ES-I3 (cell line): ENCODE measurements at regions not wholly inside any gene's neighbourhood (a gene's known extent, or its start where the extent isn't known, plus 50 kb on each side); places are given as distances from the start of the nearest gene placed in this dataset.

ENCODE experiments used
- H3K36me3 ChIP-seq: 2 replicates; pipeline ENCODE4 v1.6.1; 2013; ENCODE audit warnings: mild to moderate bottlenecking, low read length, control low read depth, moderate library complexity; ENCODE audit not compliant: insufficient read depth
- H3K4me1 ChIP-seq: 2 replicates; pipeline ENCODE4 v1.6.1; 2013; ENCODE audit warnings: mild to moderate bottlenecking, control low read depth, low read length; ENCODE audit not compliant: insufficient read depth
- H3K9ac ChIP-seq: 2 replicates; pipeline ENCODE4 v1.6.1; 2013; ENCODE audit warnings: low read depth, mild to moderate bottlenecking, low read length, moderate library complexity
- H3K9me3 ChIP-seq: 2 replicates; pipeline ENCODE4 v1.6.1; 2013; ENCODE audit warnings: mild to moderate bottlenecking, low read length, moderate library complexity; ENCODE audit not compliant: control insufficient read depth, insufficient read depth

DNA sequence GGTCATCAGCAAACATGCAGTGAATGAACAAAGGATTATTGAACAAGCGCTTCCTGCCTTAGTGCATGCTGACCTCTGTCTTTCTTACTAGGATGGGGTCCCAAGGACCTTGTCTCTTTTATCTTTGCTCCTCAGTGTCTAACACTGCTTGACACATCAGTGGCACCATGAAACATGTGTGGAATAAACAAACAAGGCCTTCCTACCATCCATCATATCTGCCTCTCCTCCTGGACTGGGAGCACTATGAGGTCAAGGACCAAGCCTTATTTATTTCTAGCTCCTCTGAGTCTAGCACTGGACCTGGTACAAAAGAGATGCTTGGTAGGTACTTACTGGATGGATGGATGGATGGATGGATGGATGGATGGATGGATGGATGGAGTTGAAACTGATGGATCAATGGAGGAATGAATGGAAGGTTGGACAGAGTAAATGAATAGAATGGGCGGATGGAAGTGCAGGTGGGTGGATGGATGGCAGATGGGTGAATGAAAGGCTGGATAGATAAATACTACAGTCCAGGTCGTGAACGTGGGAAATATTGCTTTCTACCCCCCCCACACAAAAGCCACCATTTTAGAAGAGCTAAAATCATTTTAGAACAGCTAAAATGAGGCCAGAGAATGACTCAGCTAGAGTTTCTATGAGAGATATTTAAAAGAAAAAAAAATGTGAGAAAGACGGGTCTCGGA is 104.1 kb upstream of the PTPN1 start:
- Histone ChIP-seq H3K9me3 (no peaks in the 10 kb centered on the region; the same call in 1 of the 2 replicates), H3K36me3 (no peaks in the 10 kb centered on the region), H3K4me1 (no peaks in the 10 kb centered on the region), H3K9ac (no peak overlapping the region)

DNA sequence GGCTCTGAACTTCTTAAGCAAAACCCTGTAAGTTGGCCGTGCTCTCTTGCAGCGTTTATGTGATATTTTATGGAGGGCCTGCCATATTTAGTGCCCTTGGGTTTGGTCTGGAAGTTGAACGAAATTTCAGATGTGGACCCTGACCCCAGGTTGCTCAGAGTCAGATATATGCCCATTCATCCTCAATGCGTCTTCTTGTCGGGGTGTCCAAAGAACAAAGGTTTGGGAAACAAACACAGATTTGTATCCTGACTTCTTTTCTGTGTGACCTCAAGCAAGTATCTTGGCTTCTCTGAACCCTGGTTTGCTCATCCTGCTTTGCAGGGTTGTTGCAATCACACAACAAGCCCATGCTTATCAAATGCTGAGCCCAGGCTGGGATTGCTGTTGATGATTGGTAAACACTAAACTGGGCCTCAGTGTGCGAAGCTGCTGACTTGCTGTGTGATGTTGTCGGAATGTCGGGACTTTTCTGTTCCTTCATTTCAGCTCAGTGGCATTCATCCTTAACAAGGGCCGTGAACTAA is 103.5 kb upstream of the PTPN1 start:
- Histone ChIP-seq H3K9me3 (no peaks in the 10 kb centered on the region; the same call in 1 of the 2 replicates), H3K4me1 (peaks cover 3% of the 10 kb centered on the region), H3K9ac (no peak overlapping the region)

DNA sequence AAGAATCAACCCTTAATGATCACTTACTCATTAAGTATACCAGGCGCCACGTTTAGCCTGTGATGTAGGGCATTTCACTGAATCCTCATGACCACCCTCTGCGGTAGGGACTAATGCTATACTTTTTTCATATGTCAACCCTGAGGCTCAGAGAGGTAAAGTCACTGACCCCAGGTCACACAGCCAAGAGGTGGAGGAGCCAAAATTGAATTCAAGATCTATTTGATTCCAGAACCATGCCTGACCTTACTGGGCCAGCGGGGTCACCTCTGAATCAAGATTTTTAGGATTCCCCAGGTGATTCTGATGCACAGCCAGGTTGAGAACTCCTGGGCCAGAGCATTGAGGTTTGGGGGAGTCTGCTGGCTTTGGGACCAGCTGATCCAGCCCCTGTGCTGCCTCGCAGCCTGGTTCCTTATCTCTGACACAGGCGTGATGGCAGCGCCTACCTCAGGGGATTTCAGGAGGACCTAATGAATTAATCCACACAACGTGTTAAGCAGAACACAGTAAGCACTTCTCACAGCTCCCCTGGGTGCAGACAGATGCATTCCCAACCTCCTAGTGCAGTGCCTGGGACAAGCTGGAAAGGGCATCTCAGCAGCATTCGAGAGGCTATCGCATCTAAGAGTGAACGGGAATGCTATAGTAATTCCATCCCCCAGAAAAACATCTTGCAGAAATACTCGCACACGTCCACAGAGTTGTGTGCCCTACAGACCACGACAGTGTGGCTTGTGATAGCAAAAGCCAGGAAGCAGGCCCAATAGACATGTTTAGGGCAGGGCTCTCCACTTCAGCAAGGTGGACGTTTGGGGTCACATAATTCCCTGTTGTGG is 101.4 kb upstream of the PTPN1 start:
- H3K4me1 ChIP-seq = peaks cover 17% of the 10 kb centered on the region
- no peaks in the 10 kb centered on the region for H3K36me3 ChIP-seq
- H3K9me3 ChIP-seq = no peaks in the 10 kb centered on the region; the same call in 1 of the 2 replicates
- no peak overlapping the region for H3K9ac ChIP-seq

More for the DNA sequence above, 103.5 kb upstream of the PTPN1 start:
- H3K36me3 ChIP-seq = no peaks in the 10 kb centered on the region

DNA sequence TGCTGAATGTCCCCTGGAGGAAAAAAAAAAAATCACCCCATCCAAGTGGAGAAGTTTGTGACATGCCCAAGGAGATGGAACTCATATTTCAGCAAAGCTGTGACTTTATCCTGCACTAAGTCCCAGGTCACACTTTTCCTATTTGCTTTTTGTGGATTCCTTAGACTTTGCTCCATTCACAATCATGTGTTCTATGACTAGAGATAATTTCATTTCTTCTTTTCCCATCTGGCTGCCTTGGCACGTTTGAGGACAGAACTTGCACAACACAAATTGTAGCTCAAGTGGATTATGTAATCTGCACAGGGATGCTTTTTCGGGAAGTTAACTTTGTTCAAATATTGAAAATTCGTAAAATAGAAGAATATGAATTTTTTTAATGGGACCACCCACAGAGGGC is 100.7 kb upstream of the PTPN1 start:
- H3K36me3 ChIP-seq = no peaks in the 10 kb centered on the region
- no peak overlapping the region for H3K9ac ChIP-seq
- no peaks in the 10 kb centered on the region; the same call in 1 of the 2 replicates for H3K9me3 ChIP-seq
- H3K4me1 ChIP-seq = peaks cover 17% of the 10 kb centered on the region

DNA sequence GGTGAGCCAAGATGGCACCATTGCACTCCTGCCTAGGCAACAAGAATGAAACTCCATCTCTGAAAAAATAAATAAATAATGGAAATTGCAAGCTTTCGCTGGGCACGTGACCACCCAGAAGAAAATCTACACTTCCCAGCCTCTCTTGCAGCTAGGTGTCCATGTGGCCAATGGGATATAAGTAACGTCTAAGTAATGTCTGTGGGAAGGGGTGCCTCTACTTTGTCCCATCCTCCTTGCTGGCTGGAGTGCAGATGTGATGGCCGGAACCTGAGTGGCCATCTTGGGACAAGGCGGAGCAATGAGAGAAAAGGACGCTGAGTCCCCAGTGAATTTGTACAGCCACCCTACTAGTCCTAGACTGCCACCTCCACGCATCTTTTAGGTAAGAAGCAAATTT is 99.8 kb upstream of the PTPN1 start:
- Histone ChIP-seq H3K9me3 (no peaks in the 10 kb centered on the region; the same call in 1 of the 2 replicates), H3K9ac (no peak overlapping the region), H3K4me1 (peaks cover 17% of the 10 kb centered on the region), H3K36me3 (no peaks in the 10 kb centered on the region)

DNA sequence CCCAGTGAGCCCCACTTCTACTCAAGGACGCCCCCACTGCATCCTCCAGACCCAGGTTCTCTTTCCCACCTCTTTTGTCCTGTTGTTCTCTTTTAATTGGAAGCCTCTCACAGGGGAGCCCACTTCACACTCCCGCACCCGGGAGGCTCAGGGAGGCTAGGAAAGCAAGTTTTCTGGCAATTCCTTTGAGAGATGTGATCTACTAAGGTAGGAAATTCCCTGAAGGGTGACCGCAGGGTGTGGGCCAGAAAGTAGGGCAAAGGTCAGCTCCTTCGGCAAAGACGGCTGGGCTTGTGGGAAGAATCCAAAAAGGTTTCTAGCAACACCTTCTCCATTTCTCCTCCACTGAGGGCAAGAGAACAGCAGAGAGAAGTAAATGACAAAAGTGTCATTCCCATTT is 98.1 kb upstream of the PTPN1 start:
- Histone ChIP-seq H3K4me1 (peaks cover 17% of the 10 kb centered on the region), H3K36me3 (no peaks in the 10 kb centered on the region), H3K9ac (no peak overlapping the region), H3K9me3 (no peaks in the 10 kb centered on the region; the same call in 1 of the 2 replicates)

DNA sequence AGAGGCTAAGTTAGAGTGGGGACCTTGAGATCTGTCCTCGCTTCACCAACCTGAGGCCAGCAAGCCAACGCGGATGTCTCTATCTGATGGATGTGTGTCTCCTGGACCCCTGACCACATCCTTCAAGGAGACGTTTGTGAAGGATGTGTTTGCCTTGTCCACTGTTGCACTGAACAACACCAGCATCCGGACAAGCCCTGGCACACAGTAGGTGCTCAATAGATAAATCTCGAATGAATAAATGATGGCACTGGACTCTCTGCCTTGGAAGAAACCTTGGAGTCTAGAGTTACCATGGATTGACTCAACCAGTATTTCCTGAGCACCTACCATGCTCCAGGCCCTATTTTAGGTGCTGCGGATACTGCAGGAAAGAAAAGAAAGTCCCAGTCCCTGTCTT is 97.7 kb upstream of the PTPN1 start:
- no peaks in the 10 kb centered on the region for H3K36me3 ChIP-seq
- peaks cover 17% of the 10 kb centered on the region for H3K4me1 ChIP-seq
- H3K9ac ChIP-seq = no peak overlapping the region

DNA sequence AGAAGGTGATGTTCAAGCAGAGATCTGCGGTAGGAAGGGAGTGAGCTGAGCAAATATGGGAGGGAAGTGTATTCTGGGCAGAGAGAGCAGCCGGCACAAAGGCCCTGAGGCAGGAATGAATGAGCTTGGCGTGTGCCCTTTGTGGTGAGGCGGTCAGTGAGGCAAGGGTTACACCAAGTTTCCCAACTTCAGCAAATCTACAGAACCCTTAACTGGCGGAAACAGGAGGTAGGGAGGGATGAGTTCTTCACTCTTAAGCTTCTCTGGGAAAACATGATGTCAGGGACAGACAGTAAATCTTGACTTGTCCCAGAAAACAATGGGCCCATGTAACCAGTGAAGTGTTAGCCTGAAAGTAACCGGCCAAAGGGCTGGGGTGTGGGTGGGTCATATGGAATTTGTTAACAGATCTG is 97.1 kb upstream of the PTPN1 start:
- H3K9ac ChIP-seq = no peak overlapping the region
- H3K36me3 ChIP-seq = no peaks in the 10 kb centered on the region
- H3K4me1 ChIP-seq = peaks cover 17% of the 10 kb centered on the region
- H3K9me3 ChIP-seq = no peaks in the 10 kb centered on the region; the same call in 1 of the 2 replicates

More for the DNA sequence above, 97.7 kb upstream of the PTPN1 start:
- H3K9me3 ChIP-seq = no peaks in the 10 kb centered on the region; the same call in 1 of the 2 replicates

DNA sequence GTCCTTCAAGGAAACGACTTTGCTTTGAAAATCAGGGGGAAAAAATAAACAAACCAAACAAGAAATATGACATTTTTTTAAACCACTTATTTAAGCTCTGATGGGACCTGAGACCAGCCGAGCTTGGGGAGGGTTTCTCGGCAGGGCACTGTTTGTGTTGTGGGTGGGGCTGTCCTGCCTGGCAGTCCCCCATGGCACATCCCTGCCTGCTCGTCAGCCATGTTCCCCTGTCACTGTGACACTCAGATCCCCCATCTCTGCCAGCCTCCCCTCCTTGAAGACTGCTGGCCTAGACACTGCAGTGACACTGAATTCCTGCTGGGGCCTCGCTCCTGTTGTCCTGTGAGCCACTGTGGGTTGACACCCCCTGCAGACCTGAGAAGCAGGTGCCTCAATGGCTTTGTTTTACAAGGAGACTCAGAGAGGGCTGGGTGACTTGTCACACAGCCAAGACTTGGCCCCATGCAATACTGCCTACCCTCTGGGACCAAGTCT is 95.1 kb upstream of the PTPN1 start:
- peaks cover 17% of the 10 kb centered on the region for H3K4me1 ChIP-seq
- H3K9me3 ChIP-seq = no peaks in the 10 kb centered on the region; the same call in 1 of the 2 replicates
- no peaks in the 10 kb centered on the region for H3K36me3 ChIP-seq
- H3K9ac ChIP-seq = no peak overlapping the region

DNA sequence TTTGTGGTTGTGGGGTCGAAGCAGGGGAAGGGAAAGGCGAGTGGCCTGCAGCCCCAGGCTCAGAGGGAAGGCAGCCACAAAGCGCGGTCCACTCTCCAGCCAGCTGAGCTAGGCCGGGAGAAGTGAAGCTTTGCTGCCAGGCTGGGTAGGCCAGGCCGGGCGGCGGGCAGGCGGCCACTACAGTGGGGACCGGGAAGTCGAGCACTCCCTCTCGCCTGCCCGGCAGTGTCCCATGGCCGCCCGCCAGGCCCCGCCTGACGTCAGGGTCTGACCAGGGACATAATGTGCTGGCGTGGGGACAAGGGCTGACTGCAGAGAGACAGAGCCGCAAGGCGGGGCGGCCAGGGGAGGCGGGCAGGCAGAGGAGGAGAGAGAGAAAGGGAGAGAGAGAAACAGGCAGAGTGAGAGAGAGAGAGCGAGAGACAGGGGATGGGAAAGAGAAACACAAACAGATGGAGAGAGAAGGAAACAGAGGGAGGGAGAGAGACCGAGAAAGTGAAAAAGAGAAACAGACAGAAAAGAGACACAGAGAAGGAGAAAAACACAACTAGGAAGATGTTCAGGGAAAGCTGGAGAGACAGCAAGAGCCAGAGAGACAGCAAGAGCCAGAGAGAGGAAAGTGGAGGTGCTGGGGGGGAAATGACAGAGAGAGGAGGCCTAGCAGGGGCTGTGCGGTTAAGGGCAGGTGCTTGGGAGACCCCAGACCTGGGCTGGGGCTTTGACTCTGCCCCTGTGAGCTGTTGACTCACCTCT is 94.5 kb upstream of the PTPN1 start:
- H3K9ac ChIP-seq = no peak overlapping the region
- H3K4me1 ChIP-seq = peaks cover 17% of the 10 kb centered on the region
- H3K9me3 ChIP-seq = no peaks in the 10 kb centered on the region

DNA sequence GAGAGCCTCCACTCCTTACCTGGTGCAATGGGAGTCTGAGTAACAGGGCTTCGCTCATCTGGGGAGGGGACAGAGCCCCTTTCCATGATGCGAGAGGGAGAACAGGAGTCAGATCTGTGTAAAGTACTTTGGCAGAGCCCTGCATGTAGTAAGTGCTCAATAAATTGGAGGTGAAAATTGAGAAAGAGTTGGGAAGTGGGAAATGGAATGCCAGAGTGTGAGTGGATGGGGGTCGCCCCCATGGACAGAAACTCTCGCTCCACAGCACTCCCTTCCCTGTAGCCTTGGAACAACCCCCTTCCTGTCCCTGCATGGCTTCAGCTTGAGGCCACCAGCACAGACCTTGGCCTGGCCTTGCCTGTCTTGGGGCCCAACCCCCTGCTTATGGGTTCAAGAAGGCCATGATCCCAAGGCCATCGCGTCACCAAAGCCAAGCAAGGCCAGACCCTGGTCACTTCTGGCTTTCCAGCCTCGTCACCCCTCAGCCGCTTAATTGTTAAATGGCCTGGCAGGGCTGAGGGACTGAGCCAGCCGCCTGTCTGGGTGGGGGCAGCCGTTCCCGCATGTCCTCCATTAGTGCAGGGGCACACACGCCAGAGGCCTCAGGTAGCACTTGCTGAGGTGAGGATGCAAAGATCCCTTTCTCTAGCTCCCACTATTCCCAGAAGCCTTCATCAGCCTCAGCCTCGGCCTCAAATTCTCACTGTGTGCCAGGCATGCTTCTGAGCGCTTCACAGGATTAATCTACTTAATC is 93.7 kb upstream of the PTPN1 start:
- Histone ChIP-seq H3K9ac (no peak overlapping the region), H3K4me1 (peaks cover 16% of the 10 kb centered on the region), H3K36me3 (no peaks in the 10 kb centered on the region), H3K9me3 (0 out of 2 replicates have a peak, but pooled peaks cover 1% of the 10 kb centered on the region)

More for the DNA sequence above, 94.5 kb upstream of the PTPN1 start:
- H3K36me3 ChIP-seq = no peaks in the 10 kb centered on the region

DNA sequence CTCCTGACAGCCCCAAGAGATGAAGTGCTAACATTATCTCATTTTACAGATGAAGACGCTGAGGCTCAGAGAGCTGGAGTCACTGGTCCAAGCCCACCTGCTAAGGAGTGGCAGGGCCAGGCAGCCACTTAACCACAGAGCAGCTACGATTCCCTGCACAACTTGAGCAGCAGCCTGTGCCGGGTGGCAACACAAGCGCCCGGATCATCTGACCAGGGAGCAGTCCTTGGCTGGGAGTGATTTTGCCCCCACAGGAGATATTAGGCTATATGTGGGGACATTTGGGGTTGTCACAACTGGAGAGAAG is 93.2 kb upstream of the PTPN1 start:
- H3K9me3 ChIP-seq = peaks cover 4% of the 10 kb centered on the region; the same call in 1 of the 2 replicates
- H3K4me1 ChIP-seq = peaks cover 11% of the 10 kb centered on the region
- H3K9ac ChIP-seq = no peak overlapping the region
- H3K36me3 ChIP-seq = no peaks in the 10 kb centered on the region

DNA sequence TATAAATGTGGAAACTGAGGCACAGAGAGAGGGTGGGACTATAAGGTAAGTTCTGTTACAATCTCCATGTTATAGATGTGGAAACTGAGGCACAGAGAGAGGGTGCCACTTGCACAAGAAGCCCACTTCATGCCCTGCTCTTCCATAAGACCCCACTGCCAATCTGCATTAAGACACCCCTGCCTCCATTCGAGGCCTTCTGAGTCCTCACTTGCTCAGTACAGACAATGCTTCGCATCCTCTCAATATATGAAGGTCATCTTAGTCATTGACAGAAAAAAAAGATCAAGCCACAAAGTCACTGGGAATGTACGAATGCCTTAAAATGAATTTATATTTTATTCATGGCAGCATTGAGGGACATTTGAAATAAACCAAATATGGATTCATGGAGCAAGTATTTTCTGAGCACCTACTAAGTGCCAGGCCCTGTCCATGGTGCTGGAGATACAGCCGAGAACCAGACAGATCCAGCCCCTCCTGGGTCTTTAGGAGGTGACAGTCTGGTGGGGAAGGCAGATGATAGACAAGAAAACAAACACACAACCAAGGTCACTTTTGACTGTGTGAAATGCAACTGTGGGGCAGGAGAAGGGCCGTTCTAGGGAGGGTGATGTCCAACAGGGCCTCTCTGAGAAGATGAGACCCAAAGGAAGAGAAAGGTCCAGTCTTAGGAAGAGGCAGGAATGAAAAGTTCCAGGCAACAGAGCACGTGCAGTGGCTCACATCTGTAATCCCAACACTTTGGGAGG is 92.5 kb upstream of the PTPN1 start:
- Histone ChIP-seq H3K4me1 (peaks cover 12% of the 10 kb centered on the region), H3K9me3 (peaks cover 4% of the 10 kb centered on the region; the same call in 1 of the 2 replicates), H3K36me3 (no peaks in the 10 kb centered on the region), H3K9ac (no peak overlapping the region)
